A204.1 (cell line): ENCODE measurements at regions not wholly inside any gene's neighbourhood (a gene's known extent, or its start where the extent isn't known, plus 50 kb on each side); places are given as distances from the start of the nearest gene placed in this dataset.
"Not testable (repeated sequence)": the region's sequence is repeated elsewhere in the genome, so short reads cannot be mapped to it uniquely, and the experiment has no call there.

ENCODE experiments used
- FAIRE-seq: peaks from 2 replicates; lab custom pipeline; 2012; peaks lifted over from hg19 to GRCh38; lab: Jason Lieb, UNC

DNA sequence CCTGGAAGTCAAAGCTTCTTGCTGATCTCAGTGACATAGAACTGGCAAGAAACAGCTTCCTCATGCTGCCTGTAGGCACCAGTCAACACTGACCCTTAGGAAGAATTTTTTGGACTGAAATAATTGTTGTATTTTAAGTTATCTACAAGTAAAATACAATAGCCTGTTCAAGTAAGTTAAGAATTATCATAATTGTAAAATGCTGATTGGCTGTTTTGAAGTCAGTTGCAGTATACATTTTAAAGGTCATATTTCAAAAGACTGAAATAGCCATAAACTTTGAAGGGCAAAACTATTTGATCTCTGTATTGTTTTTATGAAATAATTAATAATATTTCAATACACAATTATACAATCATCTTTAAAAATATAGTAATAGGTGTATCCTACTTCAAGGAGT is 794.9 kb downstream of the MAT2B start:
- no peak for FAIRE-seq

DNA sequence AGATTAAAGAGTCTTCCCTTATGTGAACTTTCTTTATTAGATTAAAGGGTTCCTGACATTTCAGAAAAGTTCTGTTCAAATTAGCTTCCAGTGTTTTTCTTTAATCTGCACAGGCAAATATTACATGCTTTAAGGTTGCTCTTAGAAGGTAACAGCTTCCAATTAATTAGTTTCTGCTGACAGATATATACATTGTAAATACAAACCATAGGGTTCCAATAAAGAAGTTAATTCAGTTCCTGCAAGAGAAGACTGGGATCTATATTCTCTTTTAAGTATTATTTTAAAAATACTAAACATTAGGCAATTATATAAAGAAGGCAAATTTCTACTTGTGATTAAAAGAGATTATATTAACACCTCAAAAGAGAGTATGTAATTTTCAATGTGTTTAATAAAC is 795.7 kb downstream of the MAT2B start:
- FAIRE-seq = no peak

- no peak for FAIRE-seq
These were observed 796.3 kb downstream of the MAT2B start for GRCh38 chr5:164301708-164302107.

GRCh38 chr5:164302533-164303235 is 797.3 kb downstream of the MAT2B start:
- FAIRE-seq = no peak

DNA sequence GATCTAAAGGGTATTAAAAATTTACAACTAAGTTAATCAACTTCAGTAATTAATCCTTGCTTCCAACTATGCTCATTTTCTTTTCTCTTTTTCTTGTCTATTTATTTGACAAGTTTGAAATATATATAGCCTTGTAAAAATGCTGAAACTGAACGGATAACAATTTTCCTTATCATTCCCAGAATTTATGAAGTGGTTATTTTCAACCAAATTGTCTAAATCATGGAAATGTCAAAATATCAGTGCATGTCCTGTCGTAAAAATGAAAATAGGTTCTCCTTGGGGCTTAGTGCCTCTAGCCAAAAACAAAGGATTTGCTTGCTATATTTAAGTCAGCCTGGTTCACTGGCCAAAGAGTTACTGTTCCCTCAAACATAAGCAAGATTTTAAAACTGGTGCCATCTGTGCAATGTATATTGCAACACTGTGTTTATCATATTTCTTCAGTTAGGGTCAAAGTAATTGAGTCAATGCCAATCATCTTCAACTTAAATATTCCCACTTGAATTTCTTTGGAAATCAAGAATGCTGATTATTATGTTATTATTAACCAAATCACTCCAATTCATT is 798.3 kb downstream of the MAT2B start:
- FAIRE-seq = no peak

DNA sequence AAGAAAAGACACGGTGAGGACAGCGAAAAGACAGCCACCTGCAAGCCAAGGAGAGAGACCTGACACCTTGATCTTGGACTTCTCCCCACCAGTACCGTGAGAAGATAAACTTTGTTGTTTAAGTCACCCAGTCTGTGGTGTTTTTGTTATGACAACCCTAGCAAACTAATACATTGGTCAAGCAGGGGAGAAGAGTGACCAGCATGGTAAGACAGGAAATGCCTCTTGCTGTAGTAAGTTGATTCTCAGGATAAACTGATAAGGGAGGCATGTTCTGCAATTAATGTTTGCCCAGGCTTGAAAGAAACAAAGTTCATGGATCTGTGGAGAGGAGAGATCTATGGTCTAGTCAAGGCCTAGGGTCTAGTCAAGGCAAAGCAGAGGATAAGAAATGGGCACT is 801.2 kb downstream of the MAT2B start:
- no peak for FAIRE-seq

DNA sequence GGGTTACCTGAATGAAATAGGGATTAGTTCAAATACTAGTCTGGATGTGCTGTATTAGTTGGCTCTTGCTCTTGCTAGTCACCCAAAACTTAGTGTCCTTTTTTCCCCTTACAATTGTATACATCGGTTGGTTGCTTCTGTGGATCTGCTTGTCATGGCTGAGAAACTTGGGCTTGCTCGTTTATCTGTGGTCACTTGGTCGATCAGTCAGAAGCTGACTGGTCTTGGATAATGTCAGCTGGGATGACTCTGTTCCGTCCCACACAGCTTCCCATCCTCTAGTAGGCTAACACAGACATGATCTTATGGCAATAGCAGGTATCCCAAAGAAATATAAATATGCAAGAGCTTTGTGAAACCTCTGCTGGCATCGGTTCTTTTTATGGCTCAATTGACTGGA is 807.4 kb downstream of the MAT2B start:
- FAIRE-seq = no peak

DNA sequence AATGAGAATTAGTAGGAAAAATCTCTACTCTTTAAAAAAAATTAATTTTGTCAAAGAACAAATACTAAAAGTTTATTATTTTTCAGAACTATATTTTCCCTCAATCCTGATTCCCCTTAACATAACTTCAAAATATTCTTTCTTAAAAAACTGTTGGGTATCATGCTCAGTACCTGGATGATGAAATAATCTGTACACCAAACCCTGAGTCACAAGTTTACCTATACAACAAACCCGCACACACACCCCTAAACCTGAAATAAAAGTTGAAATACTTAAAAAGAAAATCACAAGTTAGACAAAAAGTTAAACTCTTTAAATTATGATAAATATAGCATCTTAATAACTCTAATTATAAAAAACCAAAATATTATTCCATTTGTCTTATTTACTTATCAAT is 812.3 kb downstream of the MAT2B start:
- FAIRE-seq = no peak

DNA sequence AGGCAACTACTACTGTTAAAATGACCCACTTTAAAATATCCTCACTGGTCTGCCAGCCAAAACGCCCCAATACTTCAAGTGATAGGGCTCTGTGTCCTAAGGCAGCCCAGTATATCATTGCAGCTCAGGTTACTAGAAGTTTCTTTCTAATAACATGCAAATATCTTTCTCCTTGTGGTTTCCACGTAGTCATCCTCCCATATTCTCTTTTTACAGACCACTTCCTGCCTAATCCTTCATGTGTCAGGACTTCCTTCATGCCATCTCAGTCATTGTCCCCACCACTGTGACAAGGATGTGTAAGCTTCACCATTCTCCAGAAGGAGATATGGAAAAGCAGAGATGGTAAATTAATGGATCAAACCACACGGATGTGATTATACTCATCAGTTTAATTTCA is 813.7 kb downstream of the MAT2B start:
- no peak for FAIRE-seq

DNA sequence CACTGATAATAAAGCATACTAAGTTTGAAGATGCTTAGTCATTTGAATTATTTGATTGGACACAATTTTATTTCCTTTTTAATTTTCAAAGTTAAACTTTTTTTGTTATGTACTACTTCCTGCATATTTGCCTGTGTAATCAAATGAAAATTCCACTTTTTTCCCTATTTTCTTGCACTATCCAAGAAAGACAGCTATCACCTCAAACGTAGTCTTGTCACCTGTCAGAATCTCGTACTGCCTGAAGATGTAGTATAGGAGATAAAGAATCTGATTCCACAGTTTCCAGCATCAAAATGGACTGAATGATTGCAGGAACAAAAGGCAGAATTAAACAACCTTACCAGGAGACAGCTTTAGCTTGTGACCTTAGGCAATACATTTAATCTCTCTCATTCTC is 818.8 kb downstream of the MAT2B start:
- no peak for FAIRE-seq

DNA sequence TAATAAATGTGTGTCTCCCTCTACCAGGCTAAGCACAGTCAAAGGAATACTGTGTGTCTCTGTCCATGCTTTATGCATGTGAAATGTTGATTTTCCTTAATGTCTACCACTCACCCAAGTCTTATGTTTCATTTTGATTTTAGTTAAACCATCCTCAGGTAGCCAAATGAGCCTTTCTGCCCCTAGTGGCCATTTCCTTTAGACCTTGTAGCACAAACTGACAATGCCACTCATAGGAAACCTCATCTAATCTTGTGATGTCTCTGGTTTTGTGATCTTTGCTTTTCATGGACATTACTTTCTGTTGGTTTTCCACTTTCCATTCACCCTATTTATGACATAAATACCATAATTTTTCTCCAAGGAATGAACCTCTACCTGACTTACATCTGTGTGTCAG is 820.8 kb downstream of the MAT2B start:
- FAIRE-seq = no peak

DNA sequence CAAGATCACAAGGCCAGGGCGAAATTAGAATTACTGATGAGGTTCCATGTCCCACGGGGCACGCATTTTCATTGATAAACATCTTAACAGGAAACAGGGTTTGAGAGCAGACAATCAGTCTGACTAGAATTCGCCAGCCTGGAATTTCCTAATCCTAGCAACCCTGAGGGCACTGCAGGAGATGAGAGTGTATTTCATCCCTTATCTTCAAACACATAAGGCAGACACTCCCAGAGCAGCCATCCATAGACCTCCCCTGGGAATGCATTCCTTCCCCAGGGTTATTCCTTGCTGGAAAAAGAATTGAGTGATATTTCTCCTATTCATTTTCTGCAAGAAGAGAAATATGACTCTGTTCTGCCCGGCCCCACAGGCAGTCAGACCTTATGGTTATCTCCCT is 821.7 kb downstream of the MAT2B start:
- not testable (repeated sequence) for FAIRE-seq

- FAIRE-seq = no peak
These were observed 827.2 kb downstream of the MAT2B start for GRCh38 chr5:164332349-164333196.

DNA sequence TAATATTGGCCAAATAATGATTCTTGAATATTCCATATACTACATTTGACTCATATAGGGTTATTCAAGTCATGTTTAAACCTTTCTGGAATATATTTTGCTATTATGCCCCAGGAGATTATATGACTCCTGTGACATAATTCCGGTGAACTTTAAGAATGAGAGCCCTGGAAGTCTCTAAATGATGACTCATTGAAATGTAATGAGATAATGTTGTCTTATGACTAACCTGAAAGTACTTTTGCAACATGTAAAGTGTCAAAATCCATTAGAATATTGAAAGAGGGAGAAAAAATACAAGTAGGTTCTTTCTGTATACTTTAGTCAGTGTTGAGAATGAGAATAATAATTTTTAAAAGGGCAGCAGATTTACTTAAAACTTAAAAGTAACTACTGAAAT is 830.4 kb downstream of the MAT2B start:
- FAIRE-seq = no peak

GRCh38 chr5:164336276-164336675 is 830.9 kb downstream of the MAT2B start:
- no peak for FAIRE-seq

DNA sequence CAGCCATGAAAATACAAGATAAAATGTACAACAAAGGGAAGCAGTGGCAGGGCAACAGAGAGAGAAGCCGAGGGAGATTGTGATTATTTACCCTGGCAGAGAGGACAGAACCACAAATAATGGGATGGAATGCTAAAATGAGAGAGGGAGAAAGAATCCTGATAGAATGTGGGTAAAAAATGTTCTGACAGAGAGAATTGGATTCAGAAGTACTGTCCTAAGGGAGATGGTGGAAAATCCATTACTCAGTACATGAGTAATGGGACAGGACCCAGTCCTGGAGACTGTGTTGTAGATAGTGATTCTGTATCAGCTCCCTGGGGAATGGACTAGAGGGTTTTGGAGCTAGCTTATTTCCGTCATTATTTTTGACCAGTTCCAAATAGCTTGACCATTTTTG is 831.5 kb downstream of the MAT2B start:
- FAIRE-seq = no peak

GRCh38 chr5:164341056-164341619 is 835.7 kb downstream of the MAT2B start:
- FAIRE-seq = no peak

DNA sequence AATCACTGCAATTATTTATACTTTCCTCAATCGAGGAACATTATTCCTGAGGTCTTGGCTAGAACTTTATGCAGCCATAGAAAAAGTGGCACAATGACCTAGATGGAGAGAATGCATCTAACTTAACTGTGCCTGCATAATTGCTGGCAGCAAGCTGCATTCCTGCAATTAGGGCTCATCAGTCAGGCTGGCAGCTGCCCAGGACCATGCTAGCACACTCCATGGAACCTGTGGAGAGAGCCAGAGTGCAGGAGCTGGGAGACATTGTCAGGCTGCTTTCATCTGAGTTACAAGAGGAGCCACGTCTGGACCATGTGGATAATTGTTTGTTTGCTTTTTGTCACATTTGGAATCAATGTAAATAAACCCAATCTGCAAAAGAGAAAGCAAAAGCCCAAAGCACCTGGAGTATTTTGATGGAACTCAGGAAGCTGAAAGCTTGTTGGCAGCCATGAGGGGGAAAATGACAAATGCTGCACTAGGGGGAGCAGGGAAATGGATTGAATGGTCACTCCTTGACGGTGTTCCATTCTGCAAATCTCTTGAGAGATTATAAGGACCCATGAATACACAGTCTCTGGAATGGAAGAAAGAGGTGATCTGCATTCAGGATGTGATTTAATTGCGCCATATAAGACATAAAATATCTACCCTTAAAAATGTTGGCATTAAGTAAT is 839.9 kb downstream of the MAT2B start:
- no peak for FAIRE-seq

- no peak for FAIRE-seq
These were observed 840.4 kb downstream of the MAT2B start for GRCh38 chr5:164345853-164346252.

DNA sequence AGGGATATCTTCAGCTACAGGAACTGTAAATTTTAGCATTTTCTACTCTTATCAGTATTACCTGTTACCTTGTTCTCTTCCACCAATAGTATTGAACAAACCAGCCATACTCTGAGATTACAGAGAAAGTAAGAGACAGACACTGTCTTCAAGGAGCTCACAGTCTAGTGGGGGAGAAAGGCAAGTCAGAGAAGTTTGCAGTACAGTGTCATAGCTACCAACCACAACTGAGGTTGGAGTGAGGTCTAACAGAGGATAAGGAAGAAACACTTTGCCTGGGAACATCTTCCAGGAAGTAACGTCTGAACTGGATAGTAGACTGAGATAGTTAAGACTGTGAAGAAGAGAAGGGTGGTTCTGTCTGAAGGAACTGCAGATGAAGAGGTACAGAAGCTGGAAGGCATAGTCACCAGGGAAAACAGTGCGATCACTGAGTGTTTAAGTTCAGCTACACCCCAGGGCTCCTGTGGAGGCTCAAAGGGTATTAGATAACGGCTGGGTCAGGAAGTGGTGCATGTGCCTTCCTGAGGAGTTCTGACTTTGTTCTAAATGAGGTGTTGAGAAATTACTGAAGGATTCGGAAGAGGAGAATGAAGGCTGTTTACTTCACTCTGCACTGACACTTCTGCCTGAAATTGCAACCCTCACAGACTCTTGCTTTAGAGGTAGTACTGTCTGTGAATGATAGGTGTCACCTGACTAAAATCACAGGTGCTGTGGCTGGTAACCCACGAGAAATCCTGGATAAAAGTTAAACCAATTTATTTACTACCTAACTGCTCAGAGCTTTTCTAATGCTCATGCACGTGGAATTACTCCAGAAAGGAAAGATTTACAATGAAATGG is 841.6 kb downstream of the MAT2B start:
- FAIRE-seq = no peak

DNA sequence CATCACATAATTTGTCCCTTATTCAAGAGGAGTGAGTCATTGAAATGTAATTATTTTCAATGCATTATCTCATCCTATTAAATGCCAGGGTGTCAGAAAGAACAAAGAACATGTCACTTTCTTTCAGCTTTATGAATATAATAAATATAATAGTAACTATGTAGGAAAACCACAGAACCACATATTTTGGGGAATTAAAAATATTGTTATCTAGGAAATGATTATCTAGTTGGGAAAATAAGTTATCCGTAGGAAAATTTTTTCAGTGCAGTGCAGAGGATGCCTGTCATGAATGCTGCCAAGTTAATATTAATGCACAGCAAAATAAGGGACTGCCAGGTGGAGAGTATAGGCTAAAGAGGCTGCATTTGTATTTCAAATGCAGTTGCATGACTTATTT is 844.8 kb downstream of the MAT2B start:
- no peak for FAIRE-seq
